ENCODE measurements at regions not wholly inside any gene's neighbourhood (a gene's known extent, or its start where the extent isn't known, plus 50 kb on each side); places are given as distances from the start of the nearest gene placed in this dataset.
A peak's percentile ranks its signal among the peaks of the same experiment; 100 is the strongest.

DNA sequence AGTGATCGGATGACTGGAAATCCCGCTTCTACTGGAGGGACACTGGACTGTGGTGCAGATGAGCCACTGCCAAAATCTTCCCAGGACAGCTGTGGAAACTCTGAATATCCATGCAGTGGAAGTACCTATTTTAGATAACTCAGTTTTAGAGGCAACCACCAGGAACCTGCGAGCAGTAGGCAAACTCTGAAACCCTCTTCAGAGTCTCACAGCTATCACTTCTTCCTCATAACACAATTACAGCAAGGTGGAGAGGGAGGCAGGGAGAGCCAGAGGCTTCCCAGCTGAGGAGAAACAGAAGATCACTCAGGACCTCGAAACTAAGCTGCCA is 322.8 kb upstream of the NT5E start:
- WGBS (ENCODE audit: insufficient coverage, low coverage, missing lambda C conversion rate): 4% methylated on average over 4 of the region's 4 CpGs
- POLR2A ChIA-PET: no interaction called here
- in situ Hi-C loops (cut with MboI) (no loop called here), intact Hi-C loops (cut with micrococcal nuclease) (loop anchor here (1.0 to 10.0 kb wide), 4 partner anchors 110 to 900 kb away; partner anchors contain the start of genes CEP162 and TBX18)
- no peaks in the 10 kb centered on the region; a peak in 1 of 5 replicates for H3K4me1 ChIP-seq (replicated peaks in 1 of 2; ENCODE audit: control insufficient read depth in 2 of 2, insufficient read depth in 2 of 2, low read length in 2 of 2)
- no peaks in the 10 kb centered on the region for H3K9me1 ChIP-seq (ENCODE audit: control insufficient read depth, insufficient read depth, low read length)
- ATAC-seq (peak; percentile 16; the same call in 2 of the 3 replicates), FAIRE-seq (no peak), DNase-seq (ENCODE audit: extremely low read depth in 1 of 4, low spot score in 3 of 4) (no peak)
- peak overlapping the region; percentile 74 for H2AFZ ChIP-seq (ENCODE audit: low read depth, low read length)
- no TSS peak for BruUV-seq (replicated peaks)
- peak overlapping the region; percentile 24; the same call in 1 of the 2 replicates for H3K4me2 ChIP-seq (ENCODE audit: insufficient read depth, low read length)
- H3K27ac ChIP-seq (ENCODE audit: extremely low read depth, low read depth, low read length): no peak overlapping the region
- H3K4me3 ChIP-seq: no peak overlapping the region
- H3K9me3 ChIP-seq (replicated peaks; ENCODE audit: control insufficient read depth, insufficient read depth, low read depth, low read length): no peaks in the 10 kb centered on the region
- CTCF ChIA-PET (ENCODE audit: low intra/inter-chr PET ratio): interaction anchor here (0.5 to 1.2 kb wide), 2 partner anchors 502 to 703 kb away, joined by 3 read pairs; no protein-coding TSS in a partner anchor
- no peaks in the 10 kb centered on the region for H3K79me2 ChIP-seq (ENCODE audit: control insufficient read depth, insufficient read depth, low read length)
- H4K20me1 ChIP-seq (replicated peaks; ENCODE audit: control insufficient read depth, insufficient read depth, low read length): no peaks in the 10 kb centered on the region
- H3K9ac ChIP-seq (ENCODE audit: insufficient read depth in 1 of 2, low read depth in 2 of 2, low read length in 2 of 2): no peak overlapping the region
- no peaks in the 10 kb centered on the region for H3K27me3 ChIP-seq (ENCODE audit: control insufficient read depth in 2 of 2, insufficient read depth in 2 of 2, low read length in 2 of 2)
- H3K36me3 ChIP-seq (ENCODE audit: control insufficient read depth, insufficient read depth, low read length): no peaks in the 10 kb centered on the region
- TF ChIP-seq MEF2A (IDR thresholded peaks at IDR 0.05; ENCODE audit: control insufficient read depth, low read depth, low read length): no peak

DNA sequence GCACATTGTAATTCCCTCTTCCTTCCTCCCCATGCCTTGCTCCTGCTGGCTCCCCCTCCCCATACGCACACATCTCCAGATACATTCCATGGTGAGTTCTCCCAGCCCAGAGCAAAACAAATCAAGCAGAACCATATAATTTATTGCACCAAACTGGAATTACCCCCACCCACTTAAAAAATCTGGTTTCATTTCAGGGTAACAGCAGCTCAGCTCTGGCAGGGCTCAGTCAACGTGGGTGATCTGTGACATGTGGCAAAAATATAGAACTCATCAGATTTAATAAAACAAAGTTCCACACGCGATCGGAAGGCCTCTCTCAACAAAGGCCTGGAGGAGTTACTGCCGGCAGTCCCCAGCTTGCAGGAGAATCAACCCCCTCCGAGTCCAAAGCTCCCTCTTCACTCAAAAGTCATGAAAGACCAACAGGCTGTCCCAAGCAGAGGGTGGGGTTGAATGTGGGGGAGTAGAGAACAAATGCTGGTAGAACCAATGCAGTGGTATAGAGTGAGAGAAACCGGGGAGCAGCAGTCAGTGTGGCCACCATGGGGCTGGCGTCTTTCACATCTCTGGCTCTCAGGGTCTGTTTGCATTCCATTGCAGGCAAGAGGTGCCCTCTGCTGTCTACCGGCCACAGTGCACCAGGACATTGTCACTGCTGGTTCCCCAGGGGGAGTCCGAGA is 323.3 kb upstream of the NT5E start:
- intact Hi-C loops (cut with micrococcal nuclease): loop anchor here (1.0 to 10.0 kb wide), 4 partner anchors 109 to 899 kb away; partner anchors contain the start of genes CEP162 and TBX18
- no peak overlapping the region for H3K27ac ChIP-seq (ENCODE audit: extremely low read depth, low read depth, low read length)
- H3K9ac ChIP-seq (ENCODE audit: insufficient read depth in 1 of 2, low read depth in 2 of 2, low read length in 2 of 2): no peak overlapping the region
- H3K9me1 ChIP-seq (ENCODE audit: control insufficient read depth, insufficient read depth, low read length): no peaks in the 10 kb centered on the region
- H3K27me3 ChIP-seq (ENCODE audit: control insufficient read depth in 2 of 2, insufficient read depth in 2 of 2, low read length in 2 of 2): no peaks in the 10 kb centered on the region
- WGBS (ENCODE audit: insufficient coverage, low coverage, missing lambda C conversion rate): 6% methylated on average over 11 of the region's 11 CpGs
- DNase-seq (ENCODE audit: extremely low read depth in 1 of 4, low spot score in 3 of 4) (peak; percentile 39 to 62 (median 48)), FAIRE-seq (peak; percentile 72), ATAC-seq (peak; percentile 100)
- no TSS peak for BruUV-seq (replicated peaks)
- in situ Hi-C loops (cut with MboI): no loop called here
- POLR2A ChIA-PET: no interaction called here
- CTCF ChIA-PET (ENCODE audit: low intra/inter-chr PET ratio): interaction anchor here (0.6 to 0.7 kb wide), 2 partner anchors 260 to 910 kb away, joined by 3 to 4 read pairs; no protein-coding TSS in a partner anchor
- peak overlapping the region; percentile 24 for H3K4me2 ChIP-seq (ENCODE audit: insufficient read depth, low read length)
- H3K4me3 ChIP-seq: no peak overlapping the region
- no peaks in the 10 kb centered on the region; a peak in 1 of 5 replicates for H3K4me1 ChIP-seq (replicated peaks in 1 of 2; ENCODE audit: control insufficient read depth in 2 of 2, insufficient read depth in 2 of 2, low read length in 2 of 2)
- no peaks in the 10 kb centered on the region for H3K36me3 ChIP-seq (ENCODE audit: control insufficient read depth, insufficient read depth, low read length)
- no peaks in the 10 kb centered on the region for H3K79me2 ChIP-seq (ENCODE audit: control insufficient read depth, insufficient read depth, low read length)
- no peaks in the 10 kb centered on the region for H4K20me1 ChIP-seq (replicated peaks; ENCODE audit: control insufficient read depth, insufficient read depth, low read length)
- H2AFZ ChIP-seq (ENCODE audit: low read depth, low read length): peak overlapping the region; percentile 74
- no peaks in the 10 kb centered on the region for H3K9me3 ChIP-seq (replicated peaks; ENCODE audit: control insufficient read depth, insufficient read depth, low read depth, low read length)
- TF ChIP-seq, protein P1, sequence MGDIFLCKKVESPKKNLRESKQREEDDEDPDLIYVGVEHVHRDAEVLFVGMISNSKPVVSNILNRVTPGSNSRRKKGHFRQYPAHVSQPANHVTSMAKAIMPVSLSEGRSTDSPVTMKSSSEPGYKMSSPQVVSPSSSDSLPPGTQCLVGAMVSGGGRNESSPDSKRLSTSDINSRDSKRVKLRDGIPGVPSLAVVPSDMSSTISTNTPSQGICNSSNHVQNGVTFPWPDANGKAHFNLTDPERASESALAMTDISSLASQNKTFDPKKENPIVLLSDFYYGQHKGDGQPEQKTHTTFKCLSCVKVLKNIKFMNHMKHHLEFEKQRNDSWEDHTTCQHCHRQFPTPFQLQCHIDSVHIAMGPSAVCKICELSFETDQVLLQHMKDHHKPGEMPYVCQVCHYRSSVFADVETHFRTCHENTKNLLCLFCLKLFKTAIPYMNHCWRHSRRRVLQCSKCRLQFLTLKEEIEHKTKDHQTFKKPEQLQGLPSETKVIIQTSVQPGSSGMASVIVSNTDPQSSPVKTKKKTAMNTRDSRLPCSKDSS (IDR thresholded peaks at IDR 0.05; ENCODE audit: low read depth, partially characterized antibody): no peak
- TF ChIP-seq SMC3 (conservative IDR thresholded peaks at IDR 0.05; ENCODE audit: insufficient read depth, low read depth, low read length) (peak; percentile 71), TARDBP (IDR thresholded peaks at IDR 0.05) (no peak), RAD21 (CRISPR knock-in tag; conservative IDR thresholded peaks at IDR 0.05 in 1 of 2, IDR thresholded peaks at IDR 0.05 in 1 of 2) (peak; percentile 89 to 93), CBFB (CRISPR knock-in tag; IDR thresholded peaks at IDR 0.05) (no peak)
- TF ChIP-seq, protein P2, sequence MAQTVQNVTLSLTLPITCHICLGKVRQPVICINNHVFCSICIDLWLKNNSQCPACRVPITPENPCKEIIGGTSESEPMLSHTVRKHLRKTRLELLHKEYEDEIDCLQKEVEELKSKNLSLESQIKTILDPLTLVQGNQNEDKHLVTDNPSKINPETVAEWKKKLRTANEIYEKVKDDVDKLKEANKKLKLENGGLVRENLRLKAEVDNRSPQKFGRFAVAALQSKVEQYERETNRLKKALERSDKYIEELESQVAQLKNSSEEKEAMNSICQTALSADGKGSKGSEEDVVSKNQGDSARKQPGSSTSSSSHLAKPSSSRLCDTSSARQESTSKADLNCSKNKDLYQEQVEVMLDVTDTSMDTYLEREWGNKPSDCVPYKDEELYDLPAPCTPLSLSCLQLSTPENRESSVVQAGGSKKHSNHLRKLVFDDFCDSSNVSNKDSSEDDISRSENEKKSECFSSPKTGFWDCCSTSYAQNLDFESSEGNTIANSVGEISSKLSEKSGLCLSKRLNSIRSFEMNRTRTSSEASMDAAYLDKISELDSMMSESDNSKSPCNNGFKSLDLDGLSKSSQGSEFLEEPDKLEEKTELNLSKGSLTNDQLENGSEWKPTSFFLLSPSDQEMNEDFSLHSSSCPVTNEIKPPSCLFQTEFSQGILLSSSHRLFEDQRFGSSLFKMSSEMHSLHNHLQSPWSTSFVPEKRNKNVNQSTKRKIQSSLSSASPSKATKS (CRISPR knock-in tag; IDR thresholded peaks at IDR 0.05): no peak

Measured in K562 (cell line).